ENCODE measurements at regions not wholly inside any gene's neighbourhood (a gene's known extent, or its start where the extent isn't known, plus 50 kb on each side); places are given as distances from the start of the nearest gene placed in this dataset.

- no peak for DNase-seq (ENCODE audit: low read depth)
- H3K4me3 ChIP-seq (replicated peaks; ENCODE audit: low read depth, low read length): no peak overlapping the region
- TF ChIP-seq CTCF (IDR thresholded peaks at IDR 0.05; ENCODE audit: low read length, missing control alignments): no peak
Measured at GRCh38 chr4:11261066-11261850, 167.4 kb downstream of the HS3ST1 start.

- H3K4me3 ChIP-seq (replicated peaks; ENCODE audit: low read depth, low read length): no peak overlapping the region
- no peak for TF ChIP-seq CTCF (IDR thresholded peaks at IDR 0.05; ENCODE audit: low read length, missing control alignments)
- no peak for DNase-seq (ENCODE audit: low read depth)
Measured at GRCh38 chr4:11259837-11260236, 168.9 kb downstream of the HS3ST1 start.

DNA sequence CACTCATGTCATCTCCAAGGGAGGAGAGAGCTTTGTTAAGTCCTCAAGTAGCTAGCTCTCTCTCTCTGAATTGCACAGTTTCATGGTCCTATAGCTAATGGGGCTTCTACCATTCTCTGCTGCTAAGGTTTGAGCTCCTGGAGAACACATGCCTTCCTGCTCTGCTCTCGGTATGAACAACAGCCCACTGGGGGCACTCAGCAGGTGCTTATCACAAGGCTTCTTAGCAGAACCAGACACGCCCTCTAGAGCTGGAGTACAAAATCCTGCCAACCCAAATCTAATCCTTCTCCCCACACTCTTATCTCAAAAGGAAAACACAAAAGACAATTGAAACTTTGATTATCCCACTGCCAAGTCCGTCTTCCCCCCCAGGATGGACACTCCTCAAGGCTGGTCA lies 176.5 kb downstream of the HS3ST1 start:
- no peak for DNase-seq (ENCODE audit: low read depth)
- TF ChIP-seq CTCF (IDR thresholded peaks at IDR 0.05; ENCODE audit: low read length, missing control alignments): no peak
- H3K4me3 ChIP-seq (replicated peaks; ENCODE audit: low read depth, low read length): no peak overlapping the region

GRCh38 chr4:11250510-11250909 lies 178.2 kb downstream of the HS3ST1 start:
- DNase-seq (ENCODE audit: low read depth): no peak
- H3K4me3 ChIP-seq (replicated peaks; ENCODE audit: low read depth, low read length): no peak overlapping the region
- no peak for TF ChIP-seq CTCF (IDR thresholded peaks at IDR 0.05; ENCODE audit: low read length, missing control alignments)

- no peak for TF ChIP-seq CTCF (IDR thresholded peaks at IDR 0.05; ENCODE audit: low read length, missing control alignments)
- peak; percentile 35 for DNase-seq (ENCODE audit: low read depth)
- H3K4me3 ChIP-seq (replicated peaks; ENCODE audit: low read depth, low read length): no peak overlapping the region
Measured at GRCh38 chr4:11232015-11232414, 196.7 kb downstream of the HS3ST1 start.

DNA sequence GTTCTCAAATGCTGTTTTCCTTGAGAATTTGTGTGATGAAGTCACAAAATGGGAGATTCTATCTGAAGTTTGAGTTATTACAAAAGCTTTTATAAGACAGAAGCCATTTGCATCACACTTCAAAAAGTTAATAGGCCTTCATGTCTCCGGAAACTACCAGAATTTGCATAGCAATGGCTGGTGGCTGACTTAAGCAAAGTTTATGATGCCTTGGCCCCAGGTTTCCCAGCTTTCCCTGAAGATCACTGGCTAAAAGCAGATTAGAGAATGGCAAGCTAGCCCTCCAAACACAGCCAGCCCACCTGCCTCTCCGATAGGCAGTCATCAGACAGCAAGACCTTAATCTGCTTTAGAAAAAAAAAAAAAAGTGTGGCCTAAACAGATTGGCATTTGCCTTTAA lies 197.8 kb downstream of the HS3ST1 start:
- DNase-seq (ENCODE audit: low read depth): no peak
- TF ChIP-seq CTCF (IDR thresholded peaks at IDR 0.05; ENCODE audit: low read length, missing control alignments): no peak
- no peak overlapping the region for H3K4me3 ChIP-seq (replicated peaks; ENCODE audit: low read depth, low read length)

- DNase-seq (ENCODE audit: low read depth): peak; percentile 13
- no peak overlapping the region for H3K4me3 ChIP-seq (replicated peaks; ENCODE audit: low read depth, low read length)
- TF ChIP-seq CTCF (IDR thresholded peaks at IDR 0.05; ENCODE audit: low read length, missing control alignments): no peak
Measured at GRCh38 chr4:11228530-11228929, 200.2 kb downstream of the HS3ST1 start.
